Liver (tissue), 8 donors: ENCODE measurements at regions not wholly inside any gene's neighbourhood (a gene's known extent, or its start where the extent isn't known, plus 50 kb on each side); places are given as distances from the start of the nearest gene placed in this dataset.
"Not testable (repeated sequence)": the region's sequence is repeated elsewhere in the genome, so short reads cannot be mapped to it uniquely, and the experiment has no call there.

Experiments used
- DNase-seq: peaks from one replicate; pipeline ENCODE4 v3.0.0-alpha.2; 2017; ENCODE audit warnings: low spot score
- H3K27ac ChIP-seq, 2 donors: one replicate each; pipeline ENCODE4 v1.7.0; 2013; ENCODE audit warnings: inconsistent platforms in 2 of 2, low read length in 2 of 2, control low read depth in 1 of 2, low read depth in 1 of 2, mild to moderate bottlenecking in 1 of 2
- H3K27me3 ChIP-seq, 4 donors: one replicate each; pipeline versions ENCODE4 v1.6.1 to v1.7.0; 2013; ENCODE audit warnings: low read length in 3 of 4, inconsistent platforms in 1 of 4, mild to moderate bottlenecking in 1 of 4, moderate library complexity in 1 of 4; ENCODE audit not compliant: control insufficient read depth in 4 of 4, insufficient read depth in 4 of 4
- H3K36me3 ChIP-seq, 4 donors: one replicate each; pipeline versions ENCODE4 v1.6.1 to v1.7.0; 2013; ENCODE audit warnings: low read length in 3 of 4, mild to moderate bottlenecking in 3 of 4, low read depth in 1 of 4, moderate library complexity in 1 of 4; ENCODE audit not compliant: control insufficient read depth in 4 of 4, insufficient read depth in 3 of 4
- H3K4me1 ChIP-seq, 4 donors: one replicate each; pipeline versions ENCODE4 v1.6.1 to v1.7.0; 2013; ENCODE audit warnings: low read length in 3 of 4, mild to moderate bottlenecking in 3 of 4, moderate library complexity in 1 of 4; ENCODE audit not compliant: control insufficient read depth in 4 of 4, insufficient read depth in 4 of 4
- H3K4me3 ChIP-seq, 3 donors: one replicate each; pipeline versions ENCODE4 v1.6.1 to v1.7.0; 2013; ENCODE audit warnings: low read length in 3 of 3, control low read depth in 1 of 3, low read depth in 1 of 3, mild to moderate bottlenecking in 1 of 3
- H3K9ac ChIP-seq, 2 donors: one replicate each; pipeline ENCODE4 v1.7.0; 2013; ENCODE audit warnings: low read length in 2 of 2, mild to moderate bottlenecking in 2 of 2, moderate library complexity in 2 of 2, control low read depth in 1 of 2, low read depth in 1 of 2
- H3K9me3 ChIP-seq, 4 donors: one replicate each; pipeline versions ENCODE4 v1.6.1 to v1.7.0; 2013; ENCODE audit warnings: low read length in 3 of 4; ENCODE audit not compliant: control insufficient read depth in 4 of 4
- EGR1 ChIP-seq, 2 donors: IDR thresholded peaks; 2 replicates each; pipeline ENCODE4 v1.6.1; 2016 to 2018; ENCODE audit warnings: antibody characterized with exemption in 2 of 2, low read depth in 2 of 2
- FOXA2 ChIP-seq: IDR thresholded peaks from 2 replicates; pipeline ENCODE4 v1.6.1; 2016; ENCODE audit warnings: antibody characterized with exemption
- HNF4A ChIP-seq, 2 donors: conservative IDR thresholded peaks; 2 replicates each; pipeline ENCODE4 v1.6.1; 2016; ENCODE audit warnings: antibody characterized with exemption in 2 of 2, mild to moderate bottlenecking in 2 of 2
- JUND ChIP-seq, 2 donors: IDR thresholded peaks; 2 replicates each; pipeline ENCODE4 v1.6.1; 2016; ENCODE audit warnings: antibody characterized with exemption in 2 of 2
- NR2F2 ChIP-seq: IDR thresholded peaks from 2 replicates; pipeline ENCODE4 v1.6.1; 2016; ENCODE audit warnings: antibody characterized with exemption
- RAD21 ChIP-seq, 2 donors: IDR thresholded peaks; 2 replicates each; pipeline ENCODE4 v1.6.1; 2016; ENCODE audit warnings: antibody characterized with exemption in 2 of 2, mild to moderate bottlenecking in 2 of 2
- SP1 ChIP-seq: IDR thresholded peaks from 2 replicates; pipeline ENCODE4 v1.6.1; 2018; ENCODE audit warnings: antibody characterized with exemption, mild to moderate bottlenecking
- TAF1 ChIP-seq: conservative IDR thresholded peaks from 2 replicates; pipeline ENCODE4 v1.6.1; 2016; ENCODE audit warnings: antibody characterized with exemption, mild to moderate bottlenecking
- WGBS: extraction: QIAGEN DNeasy Blood & Tissue Kit; methylation state at CpG from one replicate; pipeline ENCODE4 v1.1.7; 2013; 5-methylcytosine and 5-hydroxymethylcytosine counted together
- TF ChIP-seq, protein P1 (sequence below): IDR thresholded peaks from 2 replicates; pipeline ENCODE4 v1.6.1; 2016; ENCODE audit warnings: antibody characterized with exemption
- TF ChIP-seq, protein P2 (sequence below): fragments of 150-350 bp; IDR thresholded peaks from 2 replicates; pipeline ENCODE4 v1.5.1; 2017; ENCODE audit warnings: improper control_type of control experiment, low read depth, low read length; ENCODE audit not compliant: missing input control
- TF ChIP-seq, protein P3 (sequence below): IDR thresholded peaks from 2 replicates; pipeline ENCODE4 v1.6.1; 2016; ENCODE audit warnings: antibody characterized with exemption
- TF ChIP-seq, protein P4 (sequence below): IDR thresholded peaks from 2 replicates; pipeline ENCODE4 v1.6.1; 2016; ENCODE audit warnings: antibody characterized with exemption, mild to moderate bottlenecking
- TF ChIP-seq, protein P5 (sequence below): IDR thresholded peaks from 2 replicates; pipeline ENCODE4 v1.6.1; 2016; ENCODE audit warnings: antibody characterized with exemption
- donor health status: healthy.
- donor health status: healthy.
- donor health status: healthy.
- donor health status: healthy.
- donor health status: healthy.

DNA sequence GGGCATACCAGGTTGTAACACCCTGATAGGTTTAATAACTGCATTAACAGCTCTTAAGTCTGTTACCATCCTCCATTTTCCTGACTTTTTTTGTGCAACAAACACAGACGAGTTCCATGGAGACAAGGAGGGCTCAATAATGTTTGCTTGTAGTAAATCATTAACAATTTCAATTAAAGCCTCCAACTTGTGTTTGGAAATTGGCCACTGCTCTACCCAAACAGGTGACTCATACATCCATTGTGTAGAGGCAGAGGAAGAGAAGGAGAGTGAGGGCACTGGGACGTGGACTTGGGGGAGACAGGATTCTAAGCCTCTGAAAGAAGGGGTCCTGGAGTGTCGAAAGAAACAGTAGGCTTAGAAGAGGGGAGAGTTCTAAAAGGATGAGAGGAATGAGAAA, 213.6 kb upstream of the KCNN2 start:
- Histone ChIP-seq H3K4me1 (peaks cover 0 to 3% (median 0%) of the 10 kb centered on the region in 4 donors), H3K36me3 (no peaks in the 10 kb centered on the region), H3K9me3 (no peaks in the 10 kb centered on the region), H3K27me3 (no peaks in the 10 kb centered on the region), H3K9ac (no peak overlapping the region), H3K27ac (no peak overlapping the region), H3K4me3 (no peak overlapping the region)
- 48% methylated on average over 3 of the region's 3 CpGs for WGBS
- TF ChIP-seq, protein P1, sequence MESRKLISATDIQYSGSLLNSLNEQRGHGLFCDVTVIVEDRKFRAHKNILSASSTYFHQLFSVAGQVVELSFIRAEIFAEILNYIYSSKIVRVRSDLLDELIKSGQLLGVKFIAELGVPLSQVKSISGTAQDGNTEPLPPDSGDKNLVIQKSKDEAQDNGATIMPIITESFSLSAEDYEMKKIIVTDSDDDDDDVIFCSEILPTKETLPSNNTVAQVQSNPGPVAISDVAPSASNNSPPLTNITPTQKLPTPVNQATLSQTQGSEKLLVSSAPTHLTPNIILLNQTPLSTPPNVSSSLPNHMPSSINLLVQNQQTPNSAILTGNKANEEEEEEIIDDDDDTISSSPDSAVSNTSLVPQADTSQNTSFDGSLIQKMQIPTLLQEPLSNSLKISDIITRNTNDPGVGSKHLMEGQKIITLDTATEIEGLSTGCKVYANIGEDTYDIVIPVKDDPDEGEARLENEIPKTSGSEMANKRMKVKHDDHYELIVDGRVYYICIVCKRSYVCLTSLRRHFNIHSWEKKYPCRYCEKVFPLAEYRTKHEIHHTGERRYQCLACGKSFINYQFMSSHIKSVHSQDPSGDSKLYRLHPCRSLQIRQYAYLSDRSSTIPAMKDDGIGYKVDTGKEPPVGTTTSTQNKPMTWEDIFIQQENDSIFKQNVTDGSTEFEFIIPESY: no peak
- TF ChIP-seq EGR1 (IDR thresholded peaks at IDR 0.05; ENCODE audit: low read depth in 2 of 2): no peak
- TF ChIP-seq, protein P2, sequence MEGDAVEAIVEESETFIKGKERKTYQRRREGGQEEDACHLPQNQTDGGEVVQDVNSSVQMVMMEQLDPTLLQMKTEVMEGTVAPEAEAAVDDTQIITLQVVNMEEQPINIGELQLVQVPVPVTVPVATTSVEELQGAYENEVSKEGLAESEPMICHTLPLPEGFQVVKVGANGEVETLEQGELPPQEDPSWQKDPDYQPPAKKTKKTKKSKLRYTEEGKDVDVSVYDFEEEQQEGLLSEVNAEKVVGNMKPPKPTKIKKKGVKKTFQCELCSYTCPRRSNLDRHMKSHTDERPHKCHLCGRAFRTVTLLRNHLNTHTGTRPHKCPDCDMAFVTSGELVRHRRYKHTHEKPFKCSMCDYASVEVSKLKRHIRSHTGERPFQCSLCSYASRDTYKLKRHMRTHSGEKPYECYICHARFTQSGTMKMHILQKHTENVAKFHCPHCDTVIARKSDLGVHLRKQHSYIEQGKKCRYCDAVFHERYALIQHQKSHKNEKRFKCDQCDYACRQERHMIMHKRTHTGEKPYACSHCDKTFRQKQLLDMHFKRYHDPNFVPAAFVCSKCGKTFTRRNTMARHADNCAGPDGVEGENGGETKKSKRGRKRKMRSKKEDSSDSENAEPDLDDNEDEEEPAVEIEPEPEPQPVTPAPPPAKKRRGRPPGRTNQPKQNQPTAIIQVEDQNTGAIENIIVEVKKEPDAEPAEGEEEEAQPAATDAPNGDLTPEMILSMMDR: no peak
- TF ChIP-seq JUND (IDR thresholded peaks at IDR 0.05): no peak
- TF ChIP-seq, protein P3, sequence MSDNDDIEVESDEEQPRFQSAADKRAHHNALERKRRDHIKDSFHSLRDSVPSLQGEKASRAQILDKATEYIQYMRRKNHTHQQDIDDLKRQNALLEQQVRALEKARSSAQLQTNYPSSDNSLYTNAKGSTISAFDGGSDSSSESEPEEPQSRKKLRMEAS: no peak
- no peak for DNase-seq

DNA sequence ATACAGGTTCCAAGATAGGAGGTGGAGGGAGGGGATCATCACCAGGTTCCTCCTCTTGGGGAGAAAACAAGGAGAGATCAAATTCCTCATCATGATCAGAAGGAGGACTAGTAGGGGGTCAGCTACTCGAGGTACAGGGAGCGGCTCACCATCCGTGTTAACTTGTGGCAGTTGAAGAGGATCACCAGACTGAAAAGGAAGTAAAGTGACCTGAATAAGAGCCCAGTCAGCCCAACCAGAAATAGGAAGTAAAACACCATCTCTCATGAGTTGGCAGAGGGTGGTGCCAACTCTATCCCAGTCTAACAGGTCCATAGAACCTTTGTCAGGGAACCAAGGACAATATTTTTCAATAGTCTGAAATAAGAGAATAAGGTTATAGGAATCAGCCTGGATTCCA, 213.1 kb upstream of the KCNN2 start:
- H3K4me3 ChIP-seq, H3K27me3 ChIP-seq, H3K4me1 ChIP-seq, DNase-seq, H3K27ac ChIP-seq, H3K9me3 ChIP-seq, H3K9ac ChIP-seq, H3K36me3 ChIP-seq: not testable (repeated sequence)
- WGBS: 60% methylated on average over 3 of the region's 3 CpGs

DNA sequence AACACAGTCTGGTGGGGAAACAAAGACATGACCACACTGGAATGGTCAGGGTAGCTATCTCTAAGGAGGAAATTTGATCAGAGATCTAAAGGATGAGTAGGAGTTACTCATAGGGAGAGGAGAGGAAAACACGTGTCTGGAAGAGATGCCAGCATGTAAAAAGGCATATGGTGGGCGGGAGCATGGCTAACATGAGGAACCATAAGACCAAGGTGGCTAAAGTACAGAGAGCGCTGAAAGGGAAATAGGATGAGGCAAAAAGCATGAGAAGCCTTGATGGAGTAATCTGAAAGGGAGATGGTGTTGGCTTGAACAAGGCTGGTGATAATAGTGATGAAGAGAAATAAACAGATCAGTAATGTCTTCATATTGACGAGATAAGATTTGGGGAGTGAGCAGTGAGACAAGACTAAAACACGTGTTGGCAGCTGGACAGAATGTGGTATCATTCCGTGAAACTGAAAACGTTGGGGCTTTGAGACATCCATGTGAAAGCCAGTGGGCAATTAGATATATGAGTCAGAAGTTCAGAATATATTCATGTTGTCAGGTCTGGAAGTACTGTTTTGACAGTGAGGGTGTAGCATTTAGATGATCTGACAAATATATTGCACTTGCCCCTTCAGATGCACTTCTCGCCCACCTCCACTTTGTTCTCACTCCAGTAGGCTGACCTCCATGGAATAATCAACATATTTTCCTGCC, 209.1 kb upstream of the KCNN2 start:
- Histone ChIP-seq H3K9ac (no peak overlapping the region), H3K27me3 (no peaks in the 10 kb centered on the region), H3K4me3 (no peak overlapping the region), H3K27ac (no peak overlapping the region), H3K36me3 (no peaks in the 10 kb centered on the region), H3K9me3 (peaks cover 0 to 2% (median 0%) of the 10 kb centered on the region in 4 donors), H3K4me1 (peaks cover 0 to 3% (median 0%) of the 10 kb centered on the region in 4 donors)
- TF ChIP-seq JUND (IDR thresholded peaks at IDR 0.05): no peak
- TF ChIP-seq SP1: no peak
- no peak for TF ChIP-seq TAF1
- TF ChIP-seq, protein P3: no peak
- no peak for TF ChIP-seq HNF4A (conservative IDR thresholded peaks at IDR 0.05)
- TF ChIP-seq, protein P4, sequence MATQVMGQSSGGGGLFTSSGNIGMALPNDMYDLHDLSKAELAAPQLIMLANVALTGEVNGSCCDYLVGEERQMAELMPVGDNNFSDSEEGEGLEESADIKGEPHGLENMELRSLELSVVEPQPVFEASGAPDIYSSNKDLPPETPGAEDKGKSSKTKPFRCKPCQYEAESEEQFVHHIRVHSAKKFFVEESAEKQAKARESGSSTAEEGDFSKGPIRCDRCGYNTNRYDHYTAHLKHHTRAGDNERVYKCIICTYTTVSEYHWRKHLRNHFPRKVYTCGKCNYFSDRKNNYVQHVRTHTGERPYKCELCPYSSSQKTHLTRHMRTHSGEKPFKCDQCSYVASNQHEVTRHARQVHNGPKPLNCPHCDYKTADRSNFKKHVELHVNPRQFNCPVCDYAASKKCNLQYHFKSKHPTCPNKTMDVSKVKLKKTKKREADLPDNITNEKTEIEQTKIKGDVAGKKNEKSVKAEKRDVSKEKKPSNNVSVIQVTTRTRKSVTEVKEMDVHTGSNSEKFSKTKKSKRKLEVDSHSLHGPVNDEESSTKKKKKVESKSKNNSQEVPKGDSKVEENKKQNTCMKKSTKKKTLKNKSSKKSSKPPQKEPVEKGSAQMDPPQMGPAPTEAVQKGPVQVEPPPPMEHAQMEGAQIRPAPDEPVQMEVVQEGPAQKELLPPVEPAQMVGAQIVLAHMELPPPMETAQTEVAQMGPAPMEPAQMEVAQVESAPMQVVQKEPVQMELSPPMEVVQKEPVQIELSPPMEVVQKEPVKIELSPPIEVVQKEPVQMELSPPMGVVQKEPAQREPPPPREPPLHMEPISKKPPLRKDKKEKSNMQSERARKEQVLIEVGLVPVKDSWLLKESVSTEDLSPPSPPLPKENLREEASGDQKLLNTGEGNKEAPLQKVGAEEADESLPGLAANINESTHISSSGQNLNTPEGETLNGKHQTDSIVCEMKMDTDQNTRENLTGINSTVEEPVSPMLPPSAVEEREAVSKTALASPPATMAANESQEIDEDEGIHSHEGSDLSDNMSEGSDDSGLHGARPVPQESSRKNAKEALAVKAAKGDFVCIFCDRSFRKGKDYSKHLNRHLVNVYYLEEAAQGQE: no peak
- TF ChIP-seq, protein P5, sequence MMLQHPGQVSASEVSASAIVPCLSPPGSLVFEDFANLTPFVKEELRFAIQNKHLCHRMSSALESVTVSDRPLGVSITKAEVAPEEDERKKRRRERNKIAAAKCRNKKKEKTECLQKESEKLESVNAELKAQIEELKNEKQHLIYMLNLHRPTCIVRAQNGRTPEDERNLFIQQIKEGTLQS: no peak
- TF ChIP-seq FOXA2: no peak
- TF ChIP-seq NR2F2: no peak
- no peak for TF ChIP-seq RAD21 (IDR thresholded peaks at IDR 0.05)
- no peak for DNase-seq
- WGBS: 71% methylated on average over 8 of the region's 8 CpGs
